RWPE2 (cell line): ENCODE measurements at regions not wholly inside any gene's neighbourhood (a gene's known extent, or its start where the extent isn't known, plus 50 kb on each side); places are given as distances from the start of the nearest gene placed in this dataset.

Source experiments
- ATAC-seq: fragments of 200-7000 bp; cut with Tn5 transposase; 3 replicates; pipeline ENCODE4 v1.9.1; 2021; ENCODE audit warnings: low read depth
- DNase-seq: peaks from one replicate; pipeline ENCODE4 v3.0.0-alpha.2; 2020; ENCODE audit warnings: low spot score
- H3K27ac ChIP-seq: fragments of 450-650 bp; 2 replicates; pipeline ENCODE4 v1.5.1; 2017; ENCODE audit warnings: mild to moderate bottlenecking; ENCODE audit not compliant: poor library complexity, severe bottlenecking
- H3K27me3 ChIP-seq: fragments of 250-450 bp; sonication (Bioruptor Pico); 2 replicates; pipeline ENCODE4 v1.5.1; 2021; ENCODE audit warnings: mild to moderate bottlenecking, moderate library complexity; ENCODE audit not compliant: insufficient read depth, poor library complexity, severe bottlenecking
- H3K36me3 ChIP-seq: fragments of 250-450 bp; sonication (Bioruptor Pico); 2 replicates; pipeline ENCODE4 v1.5.1; 2020; ENCODE audit warnings: low read depth, mild to moderate bottlenecking, moderate library complexity
- H3K4me1 ChIP-seq: fragments of 250-450 bp; sonication (Bioruptor Pico); 2 replicates; pipeline ENCODE4 v1.5.1; 2021; ENCODE audit warnings: mild to moderate bottlenecking, moderate library complexity; ENCODE audit not compliant: insufficient read depth, poor library complexity, severe bottlenecking
- H3K4me3 ChIP-seq: fragments of 250-450 bp; sonication (Bioruptor Pico); 2 replicates; pipeline ENCODE4 v1.5.1; 2021; ENCODE audit warnings: mild to moderate bottlenecking, moderate library complexity; ENCODE audit not compliant: severe bottlenecking
- H3K9me3 ChIP-seq: fragments of 250-450 bp; sonication (Bioruptor Pico); 2 replicates; pipeline ENCODE4 v1.5.1; 2021; ENCODE audit warnings: mild to moderate bottlenecking, moderate library complexity; ENCODE audit not compliant: severe bottlenecking
- TF ChIP-seq, protein P1 (sequence below): fragments of 450-650 bp; IDR thresholded peaks from one replicate; pipeline ENCODE4 v1.5.1; 2017; ENCODE audit warnings: mild to moderate bottlenecking, moderate library complexity; ENCODE audit not compliant: poor library complexity, severe bottlenecking

DNA sequence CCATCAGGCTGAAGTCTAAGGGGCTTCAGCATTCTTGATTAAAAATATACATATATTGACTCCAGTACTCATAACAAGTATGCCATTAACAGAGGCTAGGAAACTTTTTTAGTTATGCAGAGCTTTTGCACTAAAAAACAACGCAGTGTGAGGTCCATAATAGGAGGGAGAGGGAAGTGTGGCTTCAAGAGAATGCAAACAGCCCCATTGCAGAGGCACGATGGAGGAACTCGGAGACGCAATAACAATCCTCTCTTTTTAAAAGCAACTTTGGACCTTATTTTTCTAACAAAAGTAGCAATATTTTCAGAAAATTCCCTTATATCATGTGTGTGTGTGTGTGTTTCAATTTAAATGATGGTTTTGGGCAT lies 150.0 kb upstream of the PTCH1 start:
- H3K4me1 ChIP-seq = no peaks in the 10 kb centered on the region
- TF ChIP-seq, protein P1, sequence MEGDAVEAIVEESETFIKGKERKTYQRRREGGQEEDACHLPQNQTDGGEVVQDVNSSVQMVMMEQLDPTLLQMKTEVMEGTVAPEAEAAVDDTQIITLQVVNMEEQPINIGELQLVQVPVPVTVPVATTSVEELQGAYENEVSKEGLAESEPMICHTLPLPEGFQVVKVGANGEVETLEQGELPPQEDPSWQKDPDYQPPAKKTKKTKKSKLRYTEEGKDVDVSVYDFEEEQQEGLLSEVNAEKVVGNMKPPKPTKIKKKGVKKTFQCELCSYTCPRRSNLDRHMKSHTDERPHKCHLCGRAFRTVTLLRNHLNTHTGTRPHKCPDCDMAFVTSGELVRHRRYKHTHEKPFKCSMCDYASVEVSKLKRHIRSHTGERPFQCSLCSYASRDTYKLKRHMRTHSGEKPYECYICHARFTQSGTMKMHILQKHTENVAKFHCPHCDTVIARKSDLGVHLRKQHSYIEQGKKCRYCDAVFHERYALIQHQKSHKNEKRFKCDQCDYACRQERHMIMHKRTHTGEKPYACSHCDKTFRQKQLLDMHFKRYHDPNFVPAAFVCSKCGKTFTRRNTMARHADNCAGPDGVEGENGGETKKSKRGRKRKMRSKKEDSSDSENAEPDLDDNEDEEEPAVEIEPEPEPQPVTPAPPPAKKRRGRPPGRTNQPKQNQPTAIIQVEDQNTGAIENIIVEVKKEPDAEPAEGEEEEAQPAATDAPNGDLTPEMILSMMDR = no peak
- peaks cover 42% of the 10 kb centered on the region for H3K27me3 ChIP-seq
- DNase-seq (no peak), ATAC-seq (no peak)
- H3K9me3 ChIP-seq = no peaks in the 10 kb centered on the region
- no peak overlapping the region for H3K27ac ChIP-seq
- no peak overlapping the region for H3K4me3 ChIP-seq
- H3K36me3 ChIP-seq = no peaks in the 10 kb centered on the region

DNA sequence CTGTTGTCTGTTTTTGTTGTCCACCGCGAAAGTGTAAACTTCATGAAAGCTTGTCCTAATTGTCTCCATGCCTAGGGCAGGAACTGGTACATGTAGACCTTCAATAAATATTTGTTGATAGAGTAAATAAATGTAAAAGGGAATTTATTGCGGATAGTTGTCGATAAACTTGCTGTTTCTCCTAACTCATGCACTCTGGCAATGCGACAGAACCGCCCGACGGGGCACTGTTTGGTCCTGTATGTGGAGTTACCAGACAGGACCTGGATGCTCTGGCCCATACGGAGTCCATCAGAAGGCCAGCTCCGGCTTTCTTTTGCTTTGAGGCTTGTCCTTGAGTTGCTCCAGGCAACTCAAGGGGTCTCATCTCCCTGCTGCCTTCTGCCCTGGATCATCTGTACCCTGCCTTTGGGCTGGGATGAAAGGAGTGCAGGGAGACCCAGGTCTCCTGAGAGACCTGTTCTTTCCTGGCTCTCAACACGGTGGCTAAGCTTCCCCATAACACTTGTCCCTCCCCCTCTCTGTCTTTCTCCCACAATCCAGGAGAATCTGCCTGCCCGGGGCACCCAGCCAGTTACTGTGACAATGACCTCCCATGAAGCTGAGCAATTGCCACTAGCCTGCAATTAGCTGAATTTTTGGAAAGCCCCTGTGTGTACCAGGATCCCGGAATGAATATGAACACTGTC lies 149.5 kb upstream of the PTCH1 start:
- H3K4me1 ChIP-seq = no peaks in the 10 kb centered on the region
- DNase-seq (no peak), ATAC-seq (no peak)
- no peaks in the 10 kb centered on the region for H3K36me3 ChIP-seq
- TF ChIP-seq, protein P1 = no peak
- no peaks in the 10 kb centered on the region for H3K9me3 ChIP-seq
- no peak overlapping the region for H3K4me3 ChIP-seq
- peaks cover 37% of the 10 kb centered on the region for H3K27me3 ChIP-seq
- H3K27ac ChIP-seq = no peak overlapping the region

DNA sequence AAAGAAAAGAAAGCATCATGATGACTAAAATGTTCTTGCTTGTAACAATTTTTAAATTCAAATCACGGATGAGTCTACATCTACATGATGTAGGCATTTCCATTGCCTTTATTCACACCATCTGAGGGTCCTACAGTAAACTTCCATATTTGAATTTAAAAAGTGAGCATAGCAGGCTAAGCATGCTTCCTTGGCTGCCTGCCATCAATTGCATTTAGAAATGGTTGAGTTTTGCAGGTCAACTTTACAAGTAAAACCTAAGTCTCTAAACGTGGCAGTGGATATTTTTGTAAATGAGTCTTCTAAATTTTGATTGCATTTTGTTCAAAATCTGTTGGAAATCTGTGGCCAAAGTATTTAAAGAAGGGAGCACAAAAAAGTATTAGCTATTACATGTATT lies 136.5 kb upstream of the PTCH1 start:
- DNase-seq (no peak), ATAC-seq (no peak)
- Histone ChIP-seq H3K4me3 (no peak overlapping the region), H3K27me3 (no peaks in the 10 kb centered on the region), H3K9me3 (no peaks in the 10 kb centered on the region), H3K27ac (no peak overlapping the region), H3K36me3 (no peaks in the 10 kb centered on the region), H3K4me1 (no peaks in the 10 kb centered on the region)
- TF ChIP-seq, protein P1 = no peak

DNA sequence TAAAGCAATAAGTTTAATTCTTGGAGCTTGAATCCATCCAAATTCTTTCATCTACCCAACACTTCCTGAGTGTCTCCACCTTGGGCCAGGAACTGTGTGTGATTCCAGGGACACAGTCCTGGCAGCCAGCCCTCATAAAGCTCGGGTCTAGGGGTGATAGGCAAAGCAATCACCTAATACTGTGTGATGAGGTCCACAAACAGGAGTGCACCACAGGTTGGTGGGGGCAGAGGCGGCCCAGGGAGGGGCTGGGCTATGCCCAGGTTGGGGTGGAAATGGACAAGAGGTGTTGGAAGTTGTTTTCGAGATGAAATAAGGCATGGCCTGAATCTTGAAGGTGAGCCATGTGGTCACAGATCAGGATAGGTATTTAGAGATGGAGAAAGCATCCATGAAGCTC lies 133.9 kb upstream of the PTCH1 start:
- H3K36me3 ChIP-seq = no peaks in the 10 kb centered on the region
- ATAC-seq (no peak), DNase-seq (no peak)
- TF ChIP-seq, protein P1 = no peak
- no peaks in the 10 kb centered on the region for H3K9me3 ChIP-seq
- H3K27ac ChIP-seq = no peak overlapping the region
- H3K27me3 ChIP-seq = no peaks in the 10 kb centered on the region
- H3K4me1 ChIP-seq = peaks cover 4% of the 10 kb centered on the region
- H3K4me3 ChIP-seq = no peak overlapping the region

DNA sequence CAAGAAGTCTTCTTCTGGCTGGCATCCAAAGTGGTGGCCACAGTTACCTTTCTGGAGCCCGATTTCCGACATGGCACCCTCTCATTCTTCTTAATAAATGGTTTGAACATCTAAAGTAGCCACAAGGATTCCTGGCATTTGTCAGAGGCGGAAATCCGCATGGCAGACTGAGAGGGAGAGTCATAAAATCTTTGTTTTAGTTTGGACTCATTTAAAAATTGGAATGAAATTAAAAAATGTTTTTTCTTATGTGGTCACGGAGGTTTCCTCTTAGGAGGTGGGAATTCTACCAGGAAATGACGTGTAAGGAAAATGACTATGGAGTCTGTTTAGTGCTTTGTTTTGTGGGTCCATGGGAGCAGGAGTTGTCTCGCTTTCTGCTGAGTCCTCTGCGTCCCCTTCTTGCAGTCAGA lies 133.0 kb upstream of the PTCH1 start:
- no peak for ATAC-seq
- no peak for DNase-seq
- TF ChIP-seq, protein P1 = no peak
- Histone ChIP-seq H3K27ac (no peak overlapping the region), H3K4me3 (no peak overlapping the region), H3K36me3 (no peaks in the 10 kb centered on the region), H3K27me3 (no peaks in the 10 kb centered on the region), H3K4me1 (peaks cover 4% of the 10 kb centered on the region), H3K9me3 (no peaks in the 10 kb centered on the region)
